ENCODE measurements at regions not wholly inside any gene's neighbourhood (a gene's known extent, or its start where the extent isn't known, plus 50 kb on each side); places are given as distances from the start of the nearest gene placed in this dataset.

GRCh38 chr6:141403827-141404226 lies 728.9 kb upstream of the GJE1 start:
- intact Hi-C loops (cut with DNase I), result no loop called here
- H3K4me3 ChIP-seq, result no peak overlapping the region
- H3K36me3 ChIP-seq, result no peaks in the 10 kb centered on the region
- no peaks in the 10 kb centered on the region for H3K9me3 ChIP-seq
- DNase-seq (ENCODE audit: low spot score), result peak; percentile 64
- 19% methylated on average over 2 of the region's 2 CpGs for WGBS
- no peaks in the 10 kb centered on the region for H3K27me3 ChIP-seq (replicated peaks; ENCODE audit: insufficient read depth)
- TF ChIP-seq, protein P1, sequence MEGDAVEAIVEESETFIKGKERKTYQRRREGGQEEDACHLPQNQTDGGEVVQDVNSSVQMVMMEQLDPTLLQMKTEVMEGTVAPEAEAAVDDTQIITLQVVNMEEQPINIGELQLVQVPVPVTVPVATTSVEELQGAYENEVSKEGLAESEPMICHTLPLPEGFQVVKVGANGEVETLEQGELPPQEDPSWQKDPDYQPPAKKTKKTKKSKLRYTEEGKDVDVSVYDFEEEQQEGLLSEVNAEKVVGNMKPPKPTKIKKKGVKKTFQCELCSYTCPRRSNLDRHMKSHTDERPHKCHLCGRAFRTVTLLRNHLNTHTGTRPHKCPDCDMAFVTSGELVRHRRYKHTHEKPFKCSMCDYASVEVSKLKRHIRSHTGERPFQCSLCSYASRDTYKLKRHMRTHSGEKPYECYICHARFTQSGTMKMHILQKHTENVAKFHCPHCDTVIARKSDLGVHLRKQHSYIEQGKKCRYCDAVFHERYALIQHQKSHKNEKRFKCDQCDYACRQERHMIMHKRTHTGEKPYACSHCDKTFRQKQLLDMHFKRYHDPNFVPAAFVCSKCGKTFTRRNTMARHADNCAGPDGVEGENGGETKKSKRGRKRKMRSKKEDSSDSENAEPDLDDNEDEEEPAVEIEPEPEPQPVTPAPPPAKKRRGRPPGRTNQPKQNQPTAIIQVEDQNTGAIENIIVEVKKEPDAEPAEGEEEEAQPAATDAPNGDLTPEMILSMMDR (IDR thresholded peaks at IDR 0.05), result no peak
- peak; percentile 87 for TF ChIP-seq POLR2AphosphoS5 (IDR thresholded peaks at IDR 0.05)
- H3K4me1 ChIP-seq (replicated peaks), result peaks cover 5% of the 10 kb centered on the region
- H3K27ac ChIP-seq, result no peak overlapping the region

GRCh38 chr6:141403103-141403502 lies 729.6 kb upstream of the GJE1 start:
- no peaks in the 10 kb centered on the region for H3K27me3 ChIP-seq (replicated peaks; ENCODE audit: insufficient read depth)
- intact Hi-C loops (cut with DNase I), result no loop called here
- no peaks in the 10 kb centered on the region for H3K9me3 ChIP-seq
- DNase-seq (ENCODE audit: low spot score), result no peak
- H3K36me3 ChIP-seq, result no peaks in the 10 kb centered on the region
- H3K4me3 ChIP-seq, result no peak overlapping the region
- H3K27ac ChIP-seq, result no peak overlapping the region
- TF ChIP-seq, protein P1 (IDR thresholded peaks at IDR 0.05), result no peak
- TF ChIP-seq POLR2AphosphoS5 (IDR thresholded peaks at IDR 0.05) (no peak), POLR2A (IDR thresholded peaks at IDR 0.05) (no peak)
- H3K4me1 ChIP-seq (replicated peaks), result peaks cover 5% of the 10 kb centered on the region
- WGBS, result 52% methylated on average over 3 of the region's 3 CpGs

GRCh38 chr6:141402489-141402888 lies 730.2 kb upstream of the GJE1 start:
- Histone ChIP-seq H3K4me1 (replicated peaks) (peaks cover 5% of the 10 kb centered on the region), H3K36me3 (no peaks in the 10 kb centered on the region), H3K4me3 (no peak overlapping the region), H3K27ac (no peak overlapping the region), H3K27me3 (replicated peaks; ENCODE audit: insufficient read depth) (no peaks in the 10 kb centered on the region), H3K9me3 (no peaks in the 10 kb centered on the region)
- WGBS, result 18% methylated on average over 2 of the region's 2 CpGs
- intact Hi-C loops (cut with DNase I), result no loop called here
- TF ChIP-seq, protein P1 (IDR thresholded peaks at IDR 0.05), result no peak
- TF ChIP-seq POLR2A (IDR thresholded peaks at IDR 0.05), result no peak
- no peak for TF ChIP-seq POLR2AphosphoS5 (IDR thresholded peaks at IDR 0.05)
- DNase-seq (ENCODE audit: low spot score), result no peak

GRCh38 chr6:141401851-141402250 lies 730.9 kb upstream of the GJE1 start:
- TF ChIP-seq POLR2AphosphoS5 (IDR thresholded peaks at IDR 0.05) (peak; percentile 53), POLR2A (IDR thresholded peaks at IDR 0.05) (no peak)
- intact Hi-C loops (cut with DNase I), result no loop called here
- WGBS, result 21% methylated on average over 3 of the region's 3 CpGs
- Histone ChIP-seq H3K4me3 (no peak overlapping the region), H3K9me3 (no peaks in the 10 kb centered on the region), H3K4me1 (replicated peaks) (peaks cover 5% of the 10 kb centered on the region), H3K27me3 (replicated peaks; ENCODE audit: insufficient read depth) (no peaks in the 10 kb centered on the region), H3K36me3 (no peaks in the 10 kb centered on the region), H3K27ac (no peak overlapping the region)
- DNase-seq (ENCODE audit: low spot score), result peak; percentile 17

DNA sequence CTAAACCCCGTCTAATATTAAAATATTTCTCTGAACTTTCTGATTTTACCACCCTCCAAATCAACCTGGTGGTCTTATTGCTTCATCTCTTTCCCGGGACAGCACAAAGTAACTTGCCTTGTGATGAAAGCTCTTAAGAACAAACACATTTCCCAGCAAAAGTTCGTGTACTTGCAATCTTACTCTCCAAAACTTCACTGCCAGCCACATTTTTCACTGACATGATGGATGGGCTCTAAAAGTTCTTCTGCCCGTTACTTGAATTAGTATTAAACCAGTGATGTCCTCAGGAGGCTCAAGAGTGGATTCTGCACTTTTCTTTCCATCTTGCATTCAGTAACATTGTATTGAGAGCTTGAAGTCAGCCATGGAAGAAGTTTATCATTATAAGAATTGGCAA lies 731.6 kb upstream of the GJE1 start:
- intact Hi-C loops (cut with DNase I), result no loop called here
- no peak for DNase-seq (ENCODE audit: low spot score)

More for the DNA sequence above, 731.6 kb upstream of the GJE1 start:
- TF ChIP-seq POLR2AphosphoS5 (IDR thresholded peaks at IDR 0.05) (no peak), POLR2A (IDR thresholded peaks at IDR 0.05) (no peak)
- TF ChIP-seq, protein P1 (IDR thresholded peaks at IDR 0.05), result no peak
- H3K36me3 ChIP-seq, result no peaks in the 10 kb centered on the region
- H3K27me3 ChIP-seq (replicated peaks; ENCODE audit: insufficient read depth), result no peaks in the 10 kb centered on the region
- no peak overlapping the region for H3K27ac ChIP-seq
- no peaks in the 10 kb centered on the region for H3K9me3 ChIP-seq
- 28% methylated on average over 4 of the region's 4 CpGs for WGBS
- H3K4me3 ChIP-seq, result no peak overlapping the region
- peaks cover 5% of the 10 kb centered on the region for H3K4me1 ChIP-seq (replicated peaks)
